GM18526 (cell line): ENCODE measurements at regions not wholly inside any gene's neighbourhood (a gene's known extent, or its start where the extent isn't known, plus 50 kb on each side); places are given as distances from the start of the nearest gene placed in this dataset.

Experiments used
- POLR2A ChIP-seq: IDR thresholded peaks from 3 replicates; pipeline ENCODE4 v1.6.1; 2011; ENCODE audit not compliant: insufficient read length; ENCODE audit errors: extremely low read depth

DNA sequence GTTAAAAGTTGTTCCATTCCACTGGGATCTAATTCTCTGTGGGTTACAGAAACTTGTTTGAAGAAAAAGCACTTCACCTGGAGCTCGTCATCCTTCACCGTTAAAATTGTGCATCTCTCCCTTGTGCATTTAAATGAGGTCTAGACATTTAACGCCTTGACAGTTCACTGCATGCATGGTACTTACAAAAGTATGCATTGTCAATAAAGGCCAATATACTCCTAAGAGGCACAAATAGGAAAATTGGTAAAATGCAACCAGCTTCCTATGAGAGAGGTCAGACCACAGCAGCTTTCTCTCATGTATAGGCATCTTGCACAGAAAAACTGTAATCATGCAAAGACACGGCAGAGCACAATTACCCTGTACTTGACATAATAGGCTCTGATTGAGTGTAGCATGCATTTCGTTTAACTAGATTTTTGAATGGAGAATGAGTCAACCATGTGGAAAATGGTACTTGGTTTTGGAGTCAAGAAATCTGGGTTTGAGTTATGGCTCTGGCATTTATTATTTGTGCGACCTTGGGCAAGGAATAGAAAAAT is 378.5 kb downstream of the RFPL4B start:
- TF ChIP-seq POLR2A = no peak

- no peak for TF ChIP-seq POLR2A
These were observed 388.0 kb downstream of the RFPL4B start for GRCh38 chr6:112735129-112735528.

GRCh38 chr6:112739766-112740165 is 392.6 kb downstream of the RFPL4B start:
- TF ChIP-seq POLR2A = no peak

GRCh38 chr6:112743323-112743722 is 396.2 kb downstream of the RFPL4B start:
- no peak for TF ChIP-seq POLR2A

DNA sequence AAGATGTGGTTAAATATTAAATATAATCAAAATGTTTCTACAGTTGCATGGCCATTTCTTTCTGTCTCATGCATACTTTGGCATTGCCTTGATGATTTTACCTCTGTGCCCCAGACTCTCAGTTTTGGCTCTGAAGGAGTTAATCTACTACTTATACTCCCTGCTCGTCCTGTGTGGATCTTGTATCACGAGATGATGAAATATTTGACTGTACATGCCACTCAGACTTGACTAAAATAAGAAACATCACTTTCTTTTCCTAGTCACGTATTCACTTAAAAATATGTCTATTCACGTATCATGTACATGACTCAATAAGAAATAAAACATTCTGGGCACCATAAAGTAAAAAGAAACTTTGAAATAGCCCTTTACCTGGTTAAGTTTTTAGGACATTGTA is 397.7 kb downstream of the RFPL4B start:
- no peak for TF ChIP-seq POLR2A

GRCh38 chr6:112745765-112746164 is 398.6 kb downstream of the RFPL4B start:
- no peak for TF ChIP-seq POLR2A

- no peak for TF ChIP-seq POLR2A
These were observed 402.5 kb downstream of the RFPL4B start for GRCh38 chr6:112749673-112750072.

DNA sequence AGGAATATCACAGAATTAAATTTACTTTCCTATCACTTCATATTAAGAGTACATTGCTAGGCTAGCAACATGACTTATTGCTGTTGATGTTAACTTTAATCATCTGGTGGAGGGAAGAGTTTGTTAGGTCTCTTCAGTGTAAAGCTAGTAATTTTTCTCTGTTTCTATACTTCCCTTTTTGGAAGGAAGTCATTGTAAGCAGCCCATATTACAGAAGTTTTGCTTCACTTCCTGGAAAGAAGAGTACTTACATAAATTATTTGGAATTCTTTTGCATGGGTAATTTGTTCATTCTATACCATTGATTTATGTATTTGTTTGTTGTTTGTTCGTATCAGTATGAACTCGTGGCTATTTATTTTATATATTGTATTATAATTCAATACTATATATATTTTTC is 405.2 kb downstream of the RFPL4B start:
- TF ChIP-seq POLR2A = no peak

- no peak for TF ChIP-seq POLR2A
These were observed 405.7 kb downstream of the RFPL4B start for GRCh38 chr6:112752791-112753190.

DNA sequence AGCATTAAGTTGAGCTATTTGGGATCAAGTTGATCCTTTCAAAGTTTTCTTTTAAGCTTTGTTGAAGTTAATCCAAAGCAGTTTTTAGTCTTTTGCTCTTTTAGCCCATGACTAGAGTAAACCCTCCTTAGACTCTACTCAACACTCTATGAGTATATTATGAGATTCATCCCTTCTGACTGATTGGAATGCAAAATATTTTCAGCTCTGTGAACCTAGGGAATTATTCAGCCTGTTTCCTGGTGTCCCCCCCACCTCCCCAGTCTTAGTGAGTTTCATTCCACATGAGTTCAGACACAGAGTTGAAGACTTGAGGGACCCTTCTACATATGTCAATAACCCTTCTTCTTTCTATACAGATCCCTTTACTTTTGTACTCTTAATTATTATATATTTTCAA is 413.7 kb downstream of the RFPL4B start:
- TF ChIP-seq POLR2A = no peak

GRCh38 chr6:112761740-112762139 is 414.6 kb downstream of the RFPL4B start:
- no peak for TF ChIP-seq POLR2A

- TF ChIP-seq POLR2A = no peak
These were observed 417.2 kb downstream of the RFPL4B start for GRCh38 chr6:112764377-112764776.

GRCh38 chr6:112770308-112770707 is 423.2 kb downstream of the RFPL4B start:
- no peak for TF ChIP-seq POLR2A

DNA sequence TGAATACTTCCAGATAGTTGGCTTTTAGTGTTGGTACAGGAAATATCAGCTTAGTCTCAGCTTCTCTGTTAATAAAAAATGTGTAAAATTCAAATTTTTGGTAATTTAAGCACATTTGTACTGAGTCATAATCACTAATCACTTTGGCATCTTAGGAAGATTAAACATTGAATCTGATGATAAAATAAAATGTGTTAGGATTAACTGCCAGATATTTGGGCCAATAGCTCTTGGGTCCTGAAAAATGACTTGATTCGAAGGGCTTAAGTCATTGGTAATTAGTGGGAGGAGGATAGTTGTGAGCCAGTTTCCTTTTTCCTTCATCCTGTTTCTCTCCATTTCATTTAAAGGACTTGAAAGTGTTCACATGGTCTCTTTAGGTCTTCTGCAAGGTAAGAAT is 426.1 kb downstream of the RFPL4B start:
- TF ChIP-seq POLR2A = no peak

DNA sequence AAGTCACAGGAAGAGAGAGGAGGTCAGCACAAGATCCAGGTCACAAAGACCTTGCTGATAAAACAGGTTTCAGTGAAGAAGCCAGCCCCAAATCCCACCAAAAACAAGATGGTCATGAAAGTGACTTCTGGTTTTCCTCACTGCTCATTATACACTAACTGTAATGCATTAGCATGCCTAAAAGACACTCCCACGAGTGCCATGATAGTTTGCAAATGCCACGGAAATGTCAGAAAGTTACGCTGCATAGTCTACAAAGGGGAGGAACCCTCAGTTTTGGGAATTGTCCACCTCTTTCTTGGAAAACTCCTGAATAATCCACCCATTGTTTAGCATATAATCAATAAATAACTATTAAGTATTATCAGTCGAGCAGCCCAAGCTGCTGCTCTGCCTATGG is 427.2 kb downstream of the RFPL4B start:
- TF ChIP-seq POLR2A = no peak

DNA sequence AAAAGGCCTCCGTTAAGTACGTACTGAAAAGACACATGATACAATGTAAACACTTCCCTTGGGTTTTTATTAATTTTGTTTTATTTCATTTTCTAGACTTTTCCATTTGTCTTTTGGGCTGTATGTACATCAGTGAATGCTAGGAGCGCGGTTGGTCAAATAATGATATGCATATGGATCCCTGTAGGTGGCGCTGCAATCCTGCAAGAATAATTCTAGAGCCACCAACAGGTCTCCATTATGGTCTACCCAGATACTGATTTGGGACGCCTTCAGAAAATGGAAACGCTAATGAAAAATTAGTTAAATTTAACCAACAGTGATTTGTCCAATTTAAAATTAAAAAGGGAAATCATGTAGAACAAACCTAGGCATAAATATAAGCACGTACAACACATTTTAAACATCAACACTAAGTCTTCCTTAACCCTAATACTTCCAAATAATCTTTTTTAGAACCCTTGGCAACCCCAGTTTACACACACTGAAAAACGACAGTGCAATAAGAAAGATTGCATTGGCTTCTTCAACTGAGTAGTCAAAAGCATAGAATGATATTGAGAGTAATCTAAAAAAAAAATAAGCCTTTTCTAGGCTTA is 433.5 kb downstream of the RFPL4B start:
- no peak for TF ChIP-seq POLR2A

DNA sequence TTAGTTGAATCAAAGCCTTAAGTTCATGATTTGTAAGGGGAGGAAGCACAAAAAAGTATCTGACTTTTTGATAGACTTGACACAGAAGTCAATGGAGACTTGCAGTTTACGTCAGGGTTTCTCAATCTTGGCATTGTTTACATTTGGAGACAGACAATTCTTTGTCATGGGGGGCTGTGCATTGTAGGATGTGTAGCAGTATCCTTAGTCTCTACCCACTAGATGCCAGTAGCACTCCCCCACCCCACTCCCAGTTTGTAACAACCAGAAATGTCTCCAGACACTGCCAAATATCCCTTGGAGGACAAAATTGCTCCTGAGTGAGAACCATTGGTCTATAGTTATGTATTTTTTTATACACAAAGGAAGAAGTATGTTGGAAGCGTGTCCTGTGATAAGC is 434.1 kb downstream of the RFPL4B start:
- TF ChIP-seq POLR2A = no peak
